ENCODE measurements at regions not wholly inside any gene's neighbourhood (a gene's known extent, or its start where the extent isn't known, plus 50 kb on each side); places are given as distances from the start of the nearest gene placed in this dataset.
A peak's percentile ranks its signal among the peaks of the same experiment; 100 is the strongest.

- no peak for DNase-seq (ENCODE audit: low read depth)
These were observed 58.7 kb upstream of the COMTD1 start for GRCh38 chr10:75294518-75294865.

GRCh38 chr10:75294031-75294437 lies 58.3 kb upstream of the COMTD1 start:
- peak; percentile 9 for DNase-seq (ENCODE audit: low read depth)

- no peak for DNase-seq (ENCODE audit: low read depth)
These were observed 57.7 kb upstream of the COMTD1 start for GRCh38 chr10:75293446-75293820.

- no peak for DNase-seq (ENCODE audit: low read depth)
These were observed 57.2 kb upstream of the COMTD1 start for GRCh38 chr10:75292794-75293445.

GRCh38 chr10:75291805-75292204 lies 56.0 kb upstream of the COMTD1 start:
- no peak for DNase-seq (ENCODE audit: low read depth)

GRCh38 chr10:75288140-75288711 lies 52.5 kb upstream of the COMTD1 start:
- no peak for DNase-seq (ENCODE audit: low read depth)

- no peak for DNase-seq (ENCODE audit: low read depth)
These were observed 51.9 kb upstream of the COMTD1 start for GRCh38 chr10:75287697-75288096.

GRCh38 chr10:75286901-75287300 lies 51.1 kb upstream of the COMTD1 start:
- DNase-seq (ENCODE audit: low read depth), result no peak

Measured in stromal cell of bone marrow (primary cell).